Transverse colon (tissue), 4 donors: ENCODE measurements at regions not wholly inside any gene's neighbourhood (a gene's known extent, or its start where the extent isn't known, plus 50 kb on each side); places are given as distances from the start of the nearest gene placed in this dataset.

Source experiments
- DNase-seq: peaks from one replicate; pipeline ENCODE4 v3.0.0-alpha.2; 2019
- H3K27ac ChIP-seq, 4 donors: fragments of 200-600 bp; sonication (generic); 2 replicates each; pipeline ENCODE4 v1.5.1; 2016 to 2018; ENCODE audit warnings: inconsistent platforms in 4 of 4
- H3K27me3 ChIP-seq: fragments of 200-600 bp; sonication (generic); 2 replicates; pipeline ENCODE4 v1.5.1; 2017; ENCODE audit warnings: inconsistent platforms
- H3K36me3 ChIP-seq, 4 donors: fragments of 200-600 bp; sonication (generic); 2 replicates each; pipeline ENCODE4 v1.5.1; 2017 to 2019; ENCODE audit warnings: inconsistent platforms in 4 of 4
- H3K4me1 ChIP-seq, 4 donors: fragments of 200-600 bp; sonication (generic); 2 replicates each; pipeline ENCODE4 v1.5.1; 2017 to 2020; ENCODE audit warnings: inconsistent platforms in 4 of 4
- H3K4me3 ChIP-seq, 4 donors: fragments of 200-600 bp; sonication (generic); 1 replicate in 1 of 4; 2 replicates in 3 of 4; pipeline versions ENCODE4 v1.5.1 to v1.6.1; 2017 to 2019; ENCODE audit warnings: inconsistent platforms in 4 of 4
- H3K9me3 ChIP-seq, 2 donors: fragments of 200-600 bp; sonication (generic); 2 replicates each; pipeline ENCODE4 v1.5.1; 2017 to 2019; ENCODE audit warnings: inconsistent platforms in 2 of 2
- EP300 ChIP-seq: sonication (generic); formaldehyde crosslinking; IDR thresholded peaks from one replicate; pipeline ENCODE4 v1.6.1; 2017; ENCODE audit warnings: antibody characterized with exemption, low read depth
- POLR2A ChIP-seq: fragments of 450-650 bp; IDR thresholded peaks from one replicate; pipeline ENCODE4 v1.6.1; 2016; ENCODE audit warnings: antibody characterized with exemption, mild to moderate bottlenecking, moderate library complexity
- POLR2AphosphoS5 ChIP-seq, 3 donors: sonication (generic); formaldehyde crosslinking; IDR thresholded peaks; one replicate each; pipeline ENCODE4 v1.6.1; 2016; ENCODE audit warnings: antibody characterized with exemption in 3 of 3
- WGBS, 2 donors: methylation state at CpG; one replicate each; pipeline ENCODE4 v1.1.5; 2018; ENCODE audit warnings: low coverage in 1 of 2; 5-methylcytosine and 5-hydroxymethylcytosine counted together
- in situ Hi-C, 4 donors: fragments of 200-750 bp; cut with MboI; loops; one replicate each; pipeline versions ENCODE4 v1.15.0 to v1.15.1; 2017; ENCODE audit warnings: low sequenced_read_pairs in 3 of 4, low pct_ligation_motif_present in 1 of 4, low pct_unique_long_range_greater_than_20kb in 1 of 4
- intact Hi-C: fragments of 100-400 bp; cut with DNase I; formaldehyde crosslinking; loops from one replicate; pipeline ENCODE4 v1.15.1; 2023; ENCODE audit warnings: low total_unique reads
- TF ChIP-seq, protein P1 (sequence below), 5 experiments: fragments of 200-600 bp in 3 of 5; fragments of 450-650 bp in 2 of 5; sonication (generic) in 3 of 5; IDR thresholded peaks; 1 replicate in 2 of 5; 2 replicates in 3 of 5; pipeline ENCODE4 v1.5.1; 2016 to 2017; ENCODE audit warnings: antibody characterized with exemption in 5 of 5, inconsistent platforms in 3 of 5, mild to moderate bottlenecking in 2 of 5, moderate library complexity in 1 of 5

DNA sequence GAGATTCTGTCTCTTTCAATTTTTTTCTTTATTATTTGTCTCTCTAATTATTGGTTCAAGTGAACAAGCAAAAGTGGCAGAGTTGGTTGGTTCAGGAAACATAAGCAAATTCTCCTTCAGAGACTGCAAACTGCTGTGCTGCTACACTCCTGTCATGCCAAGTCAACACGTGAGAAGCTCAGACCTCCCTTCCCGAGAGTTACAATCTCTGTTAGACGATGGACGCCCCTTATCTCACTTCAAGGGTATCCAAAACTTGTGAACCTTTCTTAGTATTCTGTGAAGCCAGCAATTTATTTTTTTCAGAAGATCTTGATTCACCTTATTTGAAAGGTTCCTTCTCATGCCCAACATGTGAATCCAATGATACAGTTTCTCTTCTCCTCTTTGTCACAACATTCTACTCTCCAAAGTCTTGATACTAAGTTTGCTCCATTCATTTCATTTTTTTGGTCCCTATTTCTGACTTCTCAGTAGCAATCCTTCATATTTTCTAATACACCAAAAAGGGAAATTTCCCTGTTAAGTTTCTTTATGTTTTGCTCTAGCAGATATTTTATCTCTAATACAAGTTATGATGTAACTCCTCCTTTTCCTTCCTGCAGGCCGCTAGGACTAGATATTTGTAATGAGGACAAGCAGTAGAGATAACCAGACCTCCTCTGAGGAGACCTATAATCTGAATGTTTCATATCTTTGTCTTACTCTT lies 448.8 kb upstream of the CITED2 start:
- Histone ChIP-seq H3K4me1 (no peaks in the 10 kb centered on the region), H3K4me3 (no peak overlapping the region), H3K36me3 (no peaks in the 10 kb centered on the region), H3K27me3 (no peaks in the 10 kb centered on the region), H3K9me3 (no peaks in the 10 kb centered on the region), H3K27ac (no peak overlapping the region)
- no peak for TF ChIP-seq POLR2A
- TF ChIP-seq POLR2AphosphoS5 (IDR thresholded peaks at IDR 0.05), result no peak
- no peak for TF ChIP-seq EP300
- TF ChIP-seq, protein P1, sequence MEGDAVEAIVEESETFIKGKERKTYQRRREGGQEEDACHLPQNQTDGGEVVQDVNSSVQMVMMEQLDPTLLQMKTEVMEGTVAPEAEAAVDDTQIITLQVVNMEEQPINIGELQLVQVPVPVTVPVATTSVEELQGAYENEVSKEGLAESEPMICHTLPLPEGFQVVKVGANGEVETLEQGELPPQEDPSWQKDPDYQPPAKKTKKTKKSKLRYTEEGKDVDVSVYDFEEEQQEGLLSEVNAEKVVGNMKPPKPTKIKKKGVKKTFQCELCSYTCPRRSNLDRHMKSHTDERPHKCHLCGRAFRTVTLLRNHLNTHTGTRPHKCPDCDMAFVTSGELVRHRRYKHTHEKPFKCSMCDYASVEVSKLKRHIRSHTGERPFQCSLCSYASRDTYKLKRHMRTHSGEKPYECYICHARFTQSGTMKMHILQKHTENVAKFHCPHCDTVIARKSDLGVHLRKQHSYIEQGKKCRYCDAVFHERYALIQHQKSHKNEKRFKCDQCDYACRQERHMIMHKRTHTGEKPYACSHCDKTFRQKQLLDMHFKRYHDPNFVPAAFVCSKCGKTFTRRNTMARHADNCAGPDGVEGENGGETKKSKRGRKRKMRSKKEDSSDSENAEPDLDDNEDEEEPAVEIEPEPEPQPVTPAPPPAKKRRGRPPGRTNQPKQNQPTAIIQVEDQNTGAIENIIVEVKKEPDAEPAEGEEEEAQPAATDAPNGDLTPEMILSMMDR (IDR thresholded peaks at IDR 0.05), result no peak
- 82 to 83% methylated on average over 4 to 5 of the region's 5 CpGs for WGBS, 2 donors
- intact Hi-C loops (no loop called here), in situ Hi-C loops (no loop called here)
- DNase-seq, result no peak

DNA sequence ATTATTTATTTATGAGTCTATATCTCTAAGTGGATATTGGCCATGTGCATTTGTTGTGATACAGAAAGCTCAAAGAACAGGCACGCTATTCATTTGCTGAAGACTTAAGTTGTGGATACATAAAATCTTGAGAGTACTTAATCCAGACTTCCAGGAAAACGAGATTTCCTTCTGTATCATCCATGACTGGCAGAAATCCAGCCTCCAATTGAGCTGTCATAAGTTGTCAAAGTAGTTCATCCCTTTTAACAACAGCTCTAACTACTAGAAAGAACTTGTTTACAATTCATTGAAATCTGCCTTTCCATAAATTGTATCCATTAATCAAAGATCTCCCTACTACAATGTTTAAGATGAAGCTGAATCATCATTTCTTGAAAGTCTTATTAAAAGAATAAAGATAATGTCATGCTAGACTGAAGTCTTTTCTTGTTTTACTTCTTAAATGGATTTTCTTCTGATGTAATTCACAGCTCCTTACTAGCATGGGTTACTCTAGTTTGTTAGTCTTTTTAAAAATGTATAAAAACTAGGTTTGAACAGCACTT lies 447.3 kb upstream of the CITED2 start:
- intact Hi-C loops (no loop called here), in situ Hi-C loops (no loop called here)
- TF ChIP-seq, protein P1 (IDR thresholded peaks at IDR 0.05), result no peak
- TF ChIP-seq POLR2A (no peak), EP300 (no peak), POLR2AphosphoS5 (IDR thresholded peaks at IDR 0.05) (no peak)
- Histone ChIP-seq H3K27me3 (no peaks in the 10 kb centered on the region), H3K4me1 (no peaks in the 10 kb centered on the region), H3K36me3 (no peaks in the 10 kb centered on the region), H3K9me3 (no peaks in the 10 kb centered on the region), H3K27ac (no peak overlapping the region), H3K4me3 (no peak overlapping the region)
- no peak for DNase-seq
- 66 to 68% methylated on average over 2 of the region's 2 CpGs for WGBS, 2 donors

DNA sequence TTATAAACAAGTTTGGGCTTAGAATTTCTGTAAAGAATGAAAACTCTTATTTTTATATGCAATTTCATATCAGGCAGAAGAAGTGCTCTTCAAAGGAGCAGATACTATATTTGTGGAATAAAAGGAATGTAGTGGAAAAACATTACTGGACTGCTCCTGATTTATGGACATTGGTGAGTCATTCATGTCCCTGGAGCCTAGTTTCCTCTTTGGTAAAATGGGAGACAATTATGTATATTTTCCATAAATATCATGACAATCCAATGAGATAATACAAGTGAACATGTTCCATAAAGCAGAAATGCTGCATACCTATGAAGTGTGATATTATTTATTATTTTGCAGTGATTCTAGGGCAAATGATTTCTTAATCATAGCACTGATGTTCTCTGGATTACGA lies 445.8 kb upstream of the CITED2 start:
- DNase-seq, result no peak
- H3K27ac ChIP-seq, result no peak overlapping the region
- H3K4me1 ChIP-seq, result no peaks in the 10 kb centered on the region
- no peak overlapping the region for H3K4me3 ChIP-seq
- H3K27me3 ChIP-seq, result no peaks in the 10 kb centered on the region
- TF ChIP-seq, protein P1 (IDR thresholded peaks at IDR 0.05), result no peak
- intact Hi-C loops (no loop called here), in situ Hi-C loops (no loop called here)
- no peaks in the 10 kb centered on the region for H3K36me3 ChIP-seq
- H3K9me3 ChIP-seq, result no peaks in the 10 kb centered on the region
- 69 to 71% methylated on average over 1 of the region's 1 CpG for WGBS, 2 donors

DNA sequence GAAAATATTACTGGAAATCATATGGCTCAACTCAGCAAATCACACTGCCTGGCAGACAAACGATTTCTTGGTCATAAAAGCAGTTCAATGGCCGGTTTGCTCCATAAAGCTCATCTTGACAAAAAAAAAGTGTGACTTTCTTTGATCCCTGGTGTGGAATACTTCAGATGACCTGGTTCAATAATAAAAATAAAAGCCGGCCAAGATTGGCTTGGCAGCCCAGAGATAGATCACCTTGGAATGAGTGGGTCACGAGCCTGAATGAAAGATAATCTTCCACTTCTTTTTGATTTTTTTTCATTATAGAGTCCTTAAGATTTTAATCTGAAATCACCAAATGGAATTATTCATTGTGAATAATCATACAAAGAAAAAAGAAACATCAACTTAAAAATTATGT lies 445.3 kb upstream of the CITED2 start:
- 75 to 76% methylated on average over 4 of the region's 4 CpGs for WGBS, 2 donors
- no peaks in the 10 kb centered on the region for H3K27me3 ChIP-seq
- in situ Hi-C loops (no loop called here), intact Hi-C loops (no loop called here)
- H3K36me3 ChIP-seq, result no peaks in the 10 kb centered on the region
- H3K9me3 ChIP-seq, result no peaks in the 10 kb centered on the region
- no peak for TF ChIP-seq POLR2A
- TF ChIP-seq, protein P1 (IDR thresholded peaks at IDR 0.05), result no peak
- no peak for TF ChIP-seq POLR2AphosphoS5 (IDR thresholded peaks at IDR 0.05)
- TF ChIP-seq EP300, result no peak
- H3K4me3 ChIP-seq, result no peak overlapping the region
- no peaks in the 10 kb centered on the region for H3K4me1 ChIP-seq
- no peak overlapping the region for H3K27ac ChIP-seq
- DNase-seq, result no peak
